ENCODE measurements at regions not wholly inside any gene's neighbourhood (a gene's known extent, or its start where the extent isn't known, plus 50 kb on each side); places are given as distances from the start of the nearest gene placed in this dataset.

DNA sequence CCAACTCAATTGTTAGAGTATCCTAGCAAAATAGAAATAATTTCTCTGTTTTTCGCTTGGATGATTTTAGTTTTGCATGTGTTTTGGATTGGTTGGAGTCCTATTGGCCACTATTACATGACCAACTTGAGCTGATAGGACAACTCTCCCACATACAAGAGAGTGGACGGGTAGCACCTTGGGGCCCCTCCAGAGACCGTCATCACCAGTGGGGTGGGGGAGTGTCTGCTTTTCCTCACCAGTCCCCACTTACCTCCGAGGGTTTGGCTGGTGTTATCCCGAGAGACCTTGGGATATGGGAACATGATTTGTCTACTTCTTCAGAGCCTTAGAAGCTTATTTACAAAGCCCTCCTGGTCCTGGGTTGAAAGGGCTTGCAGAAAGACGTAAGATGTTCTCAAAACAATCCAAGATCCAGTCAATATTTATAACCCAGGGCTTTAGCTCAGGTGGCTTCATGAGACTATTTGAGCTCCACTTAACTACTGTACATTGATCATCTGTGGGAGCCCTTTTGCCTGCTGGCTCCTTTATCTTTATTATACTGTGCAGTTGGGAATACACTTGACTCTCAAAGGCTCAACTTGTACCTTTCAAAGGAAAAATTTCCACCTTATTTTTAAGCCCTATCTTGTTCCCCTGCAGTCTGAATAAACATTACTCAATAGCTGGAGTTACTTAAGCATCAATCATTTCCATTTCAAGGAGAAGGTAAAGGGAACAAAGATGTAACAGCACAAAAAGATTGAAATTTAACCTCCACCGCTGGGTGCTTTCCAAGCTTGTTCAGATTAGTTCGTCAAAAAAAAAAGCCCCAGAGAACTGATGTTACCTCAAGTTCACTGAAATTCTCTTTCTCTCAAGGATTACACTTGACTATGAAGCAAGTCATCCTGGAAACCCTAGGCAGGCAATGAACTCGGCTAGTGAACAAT lies 119.7 kb downstream of the WDR11 start:
- H3K27ac ChIP-seq (ENCODE audit: low read length) = no peak overlapping the region
- H3K9me3 ChIP-seq (ENCODE audit: low read length) = peaks cover 19% of the 10 kb centered on the region
- TF ChIP-seq EZH2 (IDR thresholded peaks at IDR 0.05; ENCODE audit: borderline replicate concordance, insufficient read depth, low read length, poor library complexity, severe bottlenecking) = no peak
- TF ChIP-seq SMC3 (conservative IDR thresholded peaks at IDR 0.05; ENCODE audit: poor library complexity) = no peak
- no peak for TF ChIP-seq TAF1 (IDR thresholded peaks at IDR 0.05; ENCODE audit: low read depth)
- TF ChIP-seq, protein P1, sequence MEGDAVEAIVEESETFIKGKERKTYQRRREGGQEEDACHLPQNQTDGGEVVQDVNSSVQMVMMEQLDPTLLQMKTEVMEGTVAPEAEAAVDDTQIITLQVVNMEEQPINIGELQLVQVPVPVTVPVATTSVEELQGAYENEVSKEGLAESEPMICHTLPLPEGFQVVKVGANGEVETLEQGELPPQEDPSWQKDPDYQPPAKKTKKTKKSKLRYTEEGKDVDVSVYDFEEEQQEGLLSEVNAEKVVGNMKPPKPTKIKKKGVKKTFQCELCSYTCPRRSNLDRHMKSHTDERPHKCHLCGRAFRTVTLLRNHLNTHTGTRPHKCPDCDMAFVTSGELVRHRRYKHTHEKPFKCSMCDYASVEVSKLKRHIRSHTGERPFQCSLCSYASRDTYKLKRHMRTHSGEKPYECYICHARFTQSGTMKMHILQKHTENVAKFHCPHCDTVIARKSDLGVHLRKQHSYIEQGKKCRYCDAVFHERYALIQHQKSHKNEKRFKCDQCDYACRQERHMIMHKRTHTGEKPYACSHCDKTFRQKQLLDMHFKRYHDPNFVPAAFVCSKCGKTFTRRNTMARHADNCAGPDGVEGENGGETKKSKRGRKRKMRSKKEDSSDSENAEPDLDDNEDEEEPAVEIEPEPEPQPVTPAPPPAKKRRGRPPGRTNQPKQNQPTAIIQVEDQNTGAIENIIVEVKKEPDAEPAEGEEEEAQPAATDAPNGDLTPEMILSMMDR (IDR thresholded peaks at IDR 0.05; ENCODE audit: poor library complexity, severe bottlenecking) = no peak
- TF ChIP-seq, protein P2, sequence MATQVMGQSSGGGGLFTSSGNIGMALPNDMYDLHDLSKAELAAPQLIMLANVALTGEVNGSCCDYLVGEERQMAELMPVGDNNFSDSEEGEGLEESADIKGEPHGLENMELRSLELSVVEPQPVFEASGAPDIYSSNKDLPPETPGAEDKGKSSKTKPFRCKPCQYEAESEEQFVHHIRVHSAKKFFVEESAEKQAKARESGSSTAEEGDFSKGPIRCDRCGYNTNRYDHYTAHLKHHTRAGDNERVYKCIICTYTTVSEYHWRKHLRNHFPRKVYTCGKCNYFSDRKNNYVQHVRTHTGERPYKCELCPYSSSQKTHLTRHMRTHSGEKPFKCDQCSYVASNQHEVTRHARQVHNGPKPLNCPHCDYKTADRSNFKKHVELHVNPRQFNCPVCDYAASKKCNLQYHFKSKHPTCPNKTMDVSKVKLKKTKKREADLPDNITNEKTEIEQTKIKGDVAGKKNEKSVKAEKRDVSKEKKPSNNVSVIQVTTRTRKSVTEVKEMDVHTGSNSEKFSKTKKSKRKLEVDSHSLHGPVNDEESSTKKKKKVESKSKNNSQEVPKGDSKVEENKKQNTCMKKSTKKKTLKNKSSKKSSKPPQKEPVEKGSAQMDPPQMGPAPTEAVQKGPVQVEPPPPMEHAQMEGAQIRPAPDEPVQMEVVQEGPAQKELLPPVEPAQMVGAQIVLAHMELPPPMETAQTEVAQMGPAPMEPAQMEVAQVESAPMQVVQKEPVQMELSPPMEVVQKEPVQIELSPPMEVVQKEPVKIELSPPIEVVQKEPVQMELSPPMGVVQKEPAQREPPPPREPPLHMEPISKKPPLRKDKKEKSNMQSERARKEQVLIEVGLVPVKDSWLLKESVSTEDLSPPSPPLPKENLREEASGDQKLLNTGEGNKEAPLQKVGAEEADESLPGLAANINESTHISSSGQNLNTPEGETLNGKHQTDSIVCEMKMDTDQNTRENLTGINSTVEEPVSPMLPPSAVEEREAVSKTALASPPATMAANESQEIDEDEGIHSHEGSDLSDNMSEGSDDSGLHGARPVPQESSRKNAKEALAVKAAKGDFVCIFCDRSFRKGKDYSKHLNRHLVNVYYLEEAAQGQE (IDR thresholded peaks at IDR 0.05; ENCODE audit: borderline replicate concordance) = no peak
- no peak for TF ChIP-seq EP300 (conservative IDR thresholded peaks at IDR 0.05; ENCODE audit: poor library complexity, severe bottlenecking)
- TF ChIP-seq MXI1 (conservative IDR thresholded peaks at IDR 0.05; ENCODE audit: poor library complexity, severe bottlenecking) = no peak
- TF ChIP-seq RAD21 (conservative IDR thresholded peaks at IDR 0.05) = no peak
- TF ChIP-seq POLR2AphosphoS5 (IDR thresholded peaks at IDR 0.05) = no peak

DNA sequence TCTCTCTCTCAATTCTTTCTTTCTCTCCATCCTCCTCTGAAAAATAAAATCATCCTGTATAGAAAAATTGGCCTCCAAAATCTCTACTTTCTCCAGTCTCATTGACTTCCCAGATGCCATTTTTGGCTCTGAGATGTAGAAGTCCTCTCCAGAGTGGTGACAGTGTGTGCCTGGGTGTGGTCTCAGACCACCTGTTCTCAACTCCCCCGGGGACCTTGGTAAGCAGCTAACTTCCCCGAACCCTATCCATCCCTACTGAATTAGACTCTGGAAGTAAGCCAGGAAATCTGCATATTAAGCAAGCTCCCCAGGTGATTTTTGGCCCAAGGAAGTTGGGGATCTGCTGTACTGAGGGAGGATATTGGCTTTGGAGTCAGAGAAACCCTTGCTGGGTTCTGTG lies 120.5 kb downstream of the WDR11 start:
- Histone ChIP-seq H3K4me3 (ENCODE audit: low read length) (no peak overlapping the region), H3K27me3 (ENCODE audit: insufficient read depth, low read depth, low read length) (no peaks in the 10 kb centered on the region), H3K36me3 (ENCODE audit: insufficient read depth, low read length) (no peaks in the 10 kb centered on the region), H3K4me2 (ENCODE audit: low read length) (no peak overlapping the region), H3K27ac (ENCODE audit: low read length) (no peak overlapping the region), H3F3A (ENCODE audit: insufficient read depth, low read length, poor library complexity, severe bottlenecking) (no peaks in the 10 kb centered on the region), H2AFZ (ENCODE audit: low read depth, low read length) (no peak overlapping the region), H3K9me3 (ENCODE audit: low read length) (peaks cover 19% of the 10 kb centered on the region), H3K9ac (ENCODE audit: low read length) (no peak overlapping the region), H4K20me1 (ENCODE audit: insufficient read depth) (no peaks in the 10 kb centered on the region), H3K9me2 (ENCODE audit: insufficient read depth, low read length) (no peaks in the 10 kb centered on the region), H3K79me2 (replicated peaks; ENCODE audit: insufficient read depth, low read length) (no peaks in the 10 kb centered on the region)
- TF ChIP-seq, protein P2 (IDR thresholded peaks at IDR 0.05; ENCODE audit: borderline replicate concordance) = no peak
- TF ChIP-seq, protein P1 (IDR thresholded peaks at IDR 0.05; ENCODE audit: poor library complexity, severe bottlenecking) = no peak
- TF ChIP-seq POLR2AphosphoS5 (IDR thresholded peaks at IDR 0.05) (no peak), TAF1 (IDR thresholded peaks at IDR 0.05; ENCODE audit: low read depth) (no peak), RAD21 (conservative IDR thresholded peaks at IDR 0.05) (no peak), EZH2 (IDR thresholded peaks at IDR 0.05; ENCODE audit: borderline replicate concordance, insufficient read depth, low read length, poor library complexity, severe bottlenecking) (no peak), EP300 (conservative IDR thresholded peaks at IDR 0.05; ENCODE audit: poor library complexity, severe bottlenecking) (no peak), SMC3 (conservative IDR thresholded peaks at IDR 0.05; ENCODE audit: poor library complexity) (no peak), MXI1 (conservative IDR thresholded peaks at IDR 0.05; ENCODE audit: poor library complexity, severe bottlenecking) (no peak)

More for the DNA sequence above, 119.7 kb downstream of the WDR11 start:
- Histone ChIP-seq H3K4me2 (ENCODE audit: low read length) (no peak overlapping the region), H3K27me3 (ENCODE audit: insufficient read depth, low read depth, low read length) (no peaks in the 10 kb centered on the region), H2AFZ (ENCODE audit: low read depth, low read length) (no peak overlapping the region), H3K9ac (ENCODE audit: low read length) (no peak overlapping the region), H3K79me2 (replicated peaks; ENCODE audit: insufficient read depth, low read length) (no peaks in the 10 kb centered on the region), H3K36me3 (ENCODE audit: insufficient read depth, low read length) (no peaks in the 10 kb centered on the region), H4K20me1 (ENCODE audit: insufficient read depth) (no peaks in the 10 kb centered on the region), H3F3A (ENCODE audit: insufficient read depth, low read length, poor library complexity, severe bottlenecking) (no peaks in the 10 kb centered on the region), H3K4me3 (ENCODE audit: low read length) (no peak overlapping the region), H3K9me2 (ENCODE audit: insufficient read depth, low read length) (no peaks in the 10 kb centered on the region)
